ENCODE measurements at regions not wholly inside any gene's neighbourhood (a gene's known extent, or its start where the extent isn't known, plus 50 kb on each side); places are given as distances from the start of the nearest gene placed in this dataset.

DNA sequence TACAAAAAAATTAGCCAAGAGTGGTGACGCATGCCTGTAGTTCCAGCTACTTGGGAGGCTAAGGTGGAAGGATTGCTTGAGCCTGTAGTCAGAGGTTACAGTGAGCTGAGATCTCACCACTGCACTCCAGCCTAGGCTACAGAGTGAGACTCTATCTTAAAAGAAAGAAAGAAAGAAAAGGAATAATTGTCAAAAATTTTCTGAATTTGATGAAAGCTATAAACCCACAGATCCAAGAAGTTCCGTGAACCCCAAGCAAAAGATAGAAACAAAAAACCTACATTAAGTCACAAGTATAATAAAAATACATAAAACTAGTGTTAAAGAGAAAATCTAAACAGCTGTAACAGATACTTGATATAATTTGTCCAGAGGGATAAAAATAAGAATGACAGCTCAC is 60.1 kb upstream of the KMT2C start:
- TF ChIP-seq, protein P1, sequence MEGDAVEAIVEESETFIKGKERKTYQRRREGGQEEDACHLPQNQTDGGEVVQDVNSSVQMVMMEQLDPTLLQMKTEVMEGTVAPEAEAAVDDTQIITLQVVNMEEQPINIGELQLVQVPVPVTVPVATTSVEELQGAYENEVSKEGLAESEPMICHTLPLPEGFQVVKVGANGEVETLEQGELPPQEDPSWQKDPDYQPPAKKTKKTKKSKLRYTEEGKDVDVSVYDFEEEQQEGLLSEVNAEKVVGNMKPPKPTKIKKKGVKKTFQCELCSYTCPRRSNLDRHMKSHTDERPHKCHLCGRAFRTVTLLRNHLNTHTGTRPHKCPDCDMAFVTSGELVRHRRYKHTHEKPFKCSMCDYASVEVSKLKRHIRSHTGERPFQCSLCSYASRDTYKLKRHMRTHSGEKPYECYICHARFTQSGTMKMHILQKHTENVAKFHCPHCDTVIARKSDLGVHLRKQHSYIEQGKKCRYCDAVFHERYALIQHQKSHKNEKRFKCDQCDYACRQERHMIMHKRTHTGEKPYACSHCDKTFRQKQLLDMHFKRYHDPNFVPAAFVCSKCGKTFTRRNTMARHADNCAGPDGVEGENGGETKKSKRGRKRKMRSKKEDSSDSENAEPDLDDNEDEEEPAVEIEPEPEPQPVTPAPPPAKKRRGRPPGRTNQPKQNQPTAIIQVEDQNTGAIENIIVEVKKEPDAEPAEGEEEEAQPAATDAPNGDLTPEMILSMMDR (IDR thresholded peaks at IDR 0.05; ENCODE audit: low read depth, low read length) = no peak
- no peaks in the 10 kb centered on the region for H3K27me3 ChIP-seq (ENCODE audit: control insufficient read depth, insufficient read depth, low read length)
- POLR2A ChIA-PET = no interaction called here
- no peaks in the 10 kb centered on the region for H3K9me3 ChIP-seq (ENCODE audit: control insufficient read depth, insufficient read depth, low read length)
- H3K4me3 ChIP-seq (ENCODE audit: low read depth, low read length) = no peak overlapping the region
- CTCF ChIA-PET = no interaction called here
- DNase-seq (ENCODE audit: low read depth, low spot score) = no peak
- no peak overlapping the region for H3K27ac ChIP-seq (ENCODE audit: low read depth, low read length)

DNA sequence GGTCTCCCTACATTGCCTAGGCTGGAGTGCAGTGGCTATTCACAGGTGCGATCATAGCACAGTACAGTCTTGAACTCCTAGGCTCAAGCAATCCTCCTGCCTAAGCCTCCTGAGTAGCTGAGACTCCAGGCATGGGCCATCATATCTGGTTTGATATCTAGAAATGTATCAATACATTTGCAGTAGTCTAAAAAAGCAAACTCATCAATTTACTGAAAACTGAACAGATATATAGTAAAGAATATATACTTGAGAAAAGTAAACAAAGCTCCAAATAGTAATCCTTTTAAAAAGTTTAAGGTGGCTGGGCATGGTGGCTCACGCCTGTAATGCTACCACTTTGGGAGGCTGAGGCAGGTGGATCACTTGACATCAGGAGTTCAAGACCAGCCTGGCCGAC is 57.1 kb upstream of the KMT2C start:
- no peak for DNase-seq (ENCODE audit: low read depth, low spot score)
- Histone ChIP-seq H3K9me3 (ENCODE audit: control insufficient read depth, insufficient read depth, low read length) (no peaks in the 10 kb centered on the region), H3K4me3 (ENCODE audit: low read depth, low read length) (no peak overlapping the region), H3K27me3 (ENCODE audit: control insufficient read depth, insufficient read depth, low read length) (no peaks in the 10 kb centered on the region), H3K27ac (ENCODE audit: low read depth, low read length) (no peak overlapping the region)
- ChIA-PET POLR2A (interaction anchor here (0.6 to 0.7 kb wide), 2 partner anchors 33 to 83 kb away, joined by 4 to 6 read pairs; no protein-coding TSS in a partner anchor), CTCF (no interaction called here)
- TF ChIP-seq, protein P1 (IDR thresholded peaks at IDR 0.05; ENCODE audit: low read depth, low read length) = no peak

DNA sequence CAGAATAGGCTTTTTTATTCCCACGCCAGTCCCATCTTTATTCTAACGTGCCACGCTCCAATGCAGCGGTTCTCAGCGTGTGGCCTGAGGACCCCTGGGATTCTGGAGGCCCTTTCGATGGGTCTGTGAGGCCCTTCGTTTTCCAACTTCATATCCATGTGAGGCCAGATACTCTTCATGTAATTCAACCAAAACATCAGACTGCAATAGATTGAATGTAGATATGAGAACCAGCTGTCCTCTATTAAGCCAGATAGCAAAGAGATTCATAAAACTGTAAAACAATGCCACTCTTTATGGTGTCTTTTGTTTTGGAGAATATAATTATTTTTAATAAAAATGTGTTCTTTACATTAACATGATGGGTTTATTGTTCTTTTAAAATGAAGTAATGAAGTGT is 53.2 kb upstream of the KMT2C start:
- no peak for DNase-seq (ENCODE audit: low read depth, low spot score)
- Histone ChIP-seq H3K27ac (ENCODE audit: low read depth, low read length) (no peak overlapping the region), H3K27me3 (ENCODE audit: control insufficient read depth, insufficient read depth, low read length) (no peaks in the 10 kb centered on the region), H3K4me3 (ENCODE audit: low read depth, low read length) (no peak overlapping the region), H3K9me3 (ENCODE audit: control insufficient read depth, insufficient read depth, low read length) (no peaks in the 10 kb centered on the region)
- ChIA-PET POLR2A (no interaction called here), CTCF (no interaction called here)
- TF ChIP-seq, protein P1 (IDR thresholded peaks at IDR 0.05; ENCODE audit: low read depth, low read length) = no peak

DNA sequence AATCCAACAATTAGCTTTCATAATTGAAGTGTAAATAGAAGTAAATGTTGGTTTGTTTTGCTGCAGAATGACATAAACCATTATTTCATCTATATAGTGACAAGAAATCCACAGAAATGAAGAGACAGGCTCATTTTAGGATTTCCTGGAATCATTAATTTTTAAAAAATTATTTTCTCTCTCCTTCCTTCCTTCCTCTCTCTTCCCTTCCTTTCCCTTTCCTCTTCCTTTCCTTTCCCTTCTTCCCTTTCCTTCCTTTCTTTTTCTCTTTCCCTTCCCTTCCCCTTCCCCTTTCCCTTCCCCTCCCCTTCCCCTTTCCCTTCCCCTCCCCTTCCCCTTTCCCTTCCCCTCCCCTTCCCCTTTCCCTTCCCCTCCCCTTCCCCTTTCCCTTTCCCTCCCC is 51.2 kb upstream of the KMT2C start:
- Histone ChIP-seq H3K9me3 (ENCODE audit: control insufficient read depth, insufficient read depth, low read length) (no peaks in the 10 kb centered on the region), H3K27ac (ENCODE audit: low read depth, low read length) (no peak overlapping the region), H3K4me3 (ENCODE audit: low read depth, low read length) (no peak overlapping the region), H3K27me3 (ENCODE audit: control insufficient read depth, insufficient read depth, low read length) (no peaks in the 10 kb centered on the region)
- no peak for DNase-seq (ENCODE audit: low read depth, low spot score)
- TF ChIP-seq, protein P1 (IDR thresholded peaks at IDR 0.05; ENCODE audit: low read depth, low read length) = no peak
- ChIA-PET POLR2A (no interaction called here), CTCF (no interaction called here)

DNA sequence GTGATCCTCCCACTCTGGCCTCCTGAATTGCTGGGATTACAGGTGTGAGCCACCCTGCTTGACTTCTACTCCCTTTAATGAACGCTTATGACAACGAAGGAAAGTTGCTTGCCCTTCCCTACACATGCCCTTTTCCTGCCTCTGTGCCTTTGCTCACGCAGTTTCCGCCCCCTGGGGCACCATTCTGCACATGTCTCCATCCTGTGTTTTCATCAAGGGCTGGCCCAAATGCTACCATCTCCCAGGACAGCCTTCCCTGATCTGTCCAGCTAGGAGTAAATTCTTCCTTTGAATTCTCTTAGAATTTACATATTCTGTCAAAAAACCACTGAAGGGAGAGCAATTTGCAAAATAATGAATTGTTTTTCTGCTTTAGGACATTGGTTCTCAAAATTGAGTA is 50.0 kb upstream of the KMT2C start:
- POLR2A ChIA-PET = no interaction called here
- DNase-seq (ENCODE audit: low read depth, low spot score) = no peak
- CTCF ChIA-PET = no interaction called here
- no peaks in the 10 kb centered on the region for H3K9me3 ChIP-seq (ENCODE audit: control insufficient read depth, insufficient read depth, low read length)
- H3K4me3 ChIP-seq (ENCODE audit: low read depth, low read length) = no peak overlapping the region
- no peak overlapping the region for H3K27ac ChIP-seq (ENCODE audit: low read depth, low read length)
- TF ChIP-seq, protein P1 (IDR thresholded peaks at IDR 0.05; ENCODE audit: low read depth, low read length) = no peak
- H3K27me3 ChIP-seq (ENCODE audit: control insufficient read depth, insufficient read depth, low read length) = no peaks in the 10 kb centered on the region
